ENCODE measurements at regions not wholly inside any gene's neighbourhood (a gene's known extent, or its start where the extent isn't known, plus 50 kb on each side); places are given as distances from the start of the nearest gene placed in this dataset.

GRCh38 chr22:48025096-48025495 lies 1262.6 kb downstream of the TBC1D22A start:
- no peak for TF ChIP-seq GATA2 (IDR thresholded peaks at IDR 0.05; ENCODE audit: low read depth, low read length)
- TF ChIP-seq GATA3 (IDR thresholded peaks at IDR 0.05; ENCODE audit: low read depth, low read length) = no peak
